Activated CD8-positive, alpha-beta T cell treated with anti-CD3 and anti-CD28 coated beads for 36 hours (primary cell): ENCODE measurements at regions not wholly inside any gene's neighbourhood (a gene's known extent, or its start where the extent isn't known, plus 50 kb on each side); places are given as distances from the start of the nearest gene placed in this dataset.

Source experiments
- ATAC-seq: fragments of 200-7000 bp; cut with Tn5 transposase; one replicate; pipeline ENCODE4 v1.10.0; 2021; ENCODE audit warnings: mild to moderate bottlenecking, moderate library complexity
- CTCF ChIA-PET: fragments of 350-600 bp; sonication (Branson Sonifier 250); formaldehyde crosslinking; loops from one replicate; lab custom pipeline; 2021; ENCODE audit warnings: antibody characterized with exemption; lab: Charles Lee
- POLR2A ChIA-PET: fragments of 350-600 bp; sonication (Branson Sonifier 250); formaldehyde crosslinking; loops from one replicate; lab custom pipeline; 2021; ENCODE audit warnings: antibody characterized with exemption; lab: Charles Lee
- DNase-seq: peaks from one replicate; pipeline ENCODE4 v3.0.0-alpha.2; 2020
- H3K27ac Mint-ChIP-seq: one replicate; pipeline ENCODE4 v1.8.0; 2021; ENCODE audit warnings: mild to moderate bottlenecking, mixed read lengths
- H3K27me3 Mint-ChIP-seq: one replicate; pipeline ENCODE4 v1.8.0; 2021; ENCODE audit warnings: mixed read lengths
- H3K36me3 Mint-ChIP-seq: one replicate; pipeline ENCODE4 v1.8.0; 2021; ENCODE audit warnings: low read depth, mixed read lengths
- H3K4me1 Mint-ChIP-seq: one replicate; pipeline ENCODE4 v1.8.0; 2021; ENCODE audit warnings: low read depth, mixed read lengths
- H3K4me3 Mint-ChIP-seq: one replicate; pipeline ENCODE4 v1.8.0; 2021; ENCODE audit warnings: mild to moderate bottlenecking, moderate library complexity, mixed read lengths
- H3K9me3 Mint-ChIP-seq: one replicate; pipeline ENCODE4 v1.8.0; 2021; ENCODE audit warnings: mixed read lengths
- intact Hi-C: fragments of 100-400 bp; cut with micrococcal nuclease; formaldehyde crosslinking; loops from one replicate; pipeline ENCODE4 v1.10.0; 2022
- TF ChIP-seq, protein P1 (sequence below): fragments of 200-600 bp; IDR thresholded peaks from one replicate; pipeline ENCODE4 v1.8.0; 2022; ENCODE audit warnings: antibody characterized with exemption, mild to moderate bottlenecking

DNA sequence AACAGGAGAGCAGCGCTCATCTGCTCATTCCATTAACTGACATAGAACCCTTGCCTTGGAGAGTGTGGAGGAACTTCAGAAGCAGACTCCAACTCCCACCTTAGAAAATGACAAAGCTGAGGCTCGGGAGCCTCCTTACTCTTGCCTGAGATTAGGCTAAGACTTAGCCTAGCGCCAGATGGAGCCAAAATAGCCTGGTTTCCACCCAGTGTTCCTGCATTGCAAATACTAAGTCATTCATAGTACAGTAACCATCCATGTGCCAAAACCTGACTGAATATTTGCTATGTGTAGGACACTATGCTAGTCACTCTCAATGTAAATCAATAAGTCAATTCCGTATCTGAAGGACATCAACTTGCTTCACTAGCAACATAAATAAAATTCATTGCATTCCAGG, 387.4 kb upstream of the CPEB2 start:
- Mint-ChIP-seq H3K27me3 (peaks cover 4% of the 10 kb centered on the region), H3K4me3 (no peak overlapping the region), H3K4me1 (no peaks in the 10 kb centered on the region), H3K36me3 (no peaks in the 10 kb centered on the region), H3K9me3 (no peaks in the 10 kb centered on the region), H3K27ac (no peak overlapping the region)
- POLR2A ChIA-PET = no interaction called here
- no peak for ATAC-seq
- DNase-seq = no peak
- TF ChIP-seq, protein P1, sequence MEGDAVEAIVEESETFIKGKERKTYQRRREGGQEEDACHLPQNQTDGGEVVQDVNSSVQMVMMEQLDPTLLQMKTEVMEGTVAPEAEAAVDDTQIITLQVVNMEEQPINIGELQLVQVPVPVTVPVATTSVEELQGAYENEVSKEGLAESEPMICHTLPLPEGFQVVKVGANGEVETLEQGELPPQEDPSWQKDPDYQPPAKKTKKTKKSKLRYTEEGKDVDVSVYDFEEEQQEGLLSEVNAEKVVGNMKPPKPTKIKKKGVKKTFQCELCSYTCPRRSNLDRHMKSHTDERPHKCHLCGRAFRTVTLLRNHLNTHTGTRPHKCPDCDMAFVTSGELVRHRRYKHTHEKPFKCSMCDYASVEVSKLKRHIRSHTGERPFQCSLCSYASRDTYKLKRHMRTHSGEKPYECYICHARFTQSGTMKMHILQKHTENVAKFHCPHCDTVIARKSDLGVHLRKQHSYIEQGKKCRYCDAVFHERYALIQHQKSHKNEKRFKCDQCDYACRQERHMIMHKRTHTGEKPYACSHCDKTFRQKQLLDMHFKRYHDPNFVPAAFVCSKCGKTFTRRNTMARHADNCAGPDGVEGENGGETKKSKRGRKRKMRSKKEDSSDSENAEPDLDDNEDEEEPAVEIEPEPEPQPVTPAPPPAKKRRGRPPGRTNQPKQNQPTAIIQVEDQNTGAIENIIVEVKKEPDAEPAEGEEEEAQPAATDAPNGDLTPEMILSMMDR = no peak
- CTCF ChIA-PET = no interaction called here
- intact Hi-C loops = no loop called here

DNA sequence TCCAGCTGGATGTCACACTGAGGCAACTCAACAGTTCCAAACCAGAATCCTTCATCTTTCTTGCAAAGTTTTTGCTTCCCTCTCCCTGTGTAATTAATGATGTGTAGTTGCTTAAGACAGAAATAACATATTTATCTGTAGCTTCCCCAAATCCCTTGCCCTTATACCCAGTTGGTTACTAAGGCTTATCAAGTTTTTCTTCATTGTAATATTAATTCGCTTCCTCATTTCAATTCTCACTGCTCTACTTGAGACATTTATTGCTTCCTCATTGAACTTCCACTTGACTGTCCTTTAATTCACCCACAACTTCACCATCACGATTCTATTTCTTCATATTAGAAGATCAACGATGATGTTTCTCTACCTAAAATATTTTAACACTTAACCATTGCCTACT, 386.6 kb upstream of the CPEB2 start:
- Mint-ChIP-seq H3K27me3 (peaks cover 4% of the 10 kb centered on the region), H3K27ac (no peak overlapping the region), H3K4me3 (no peak overlapping the region), H3K4me1 (no peaks in the 10 kb centered on the region), H3K36me3 (no peaks in the 10 kb centered on the region), H3K9me3 (no peaks in the 10 kb centered on the region)
- ATAC-seq (no peak), DNase-seq (no peak)
- ChIA-PET POLR2A (interaction anchor here (0.6 kb wide), 1 partner anchor 38 kb away, joined by 4 read pairs; no protein-coding TSS in a partner anchor), CTCF (interaction anchor here (1.1 kb wide), 1 partner anchor 10 kb away, joined by 3 read pairs; no protein-coding TSS in a partner anchor)
- intact Hi-C loops = no loop called here
- TF ChIP-seq, protein P1 = no peak

DNA sequence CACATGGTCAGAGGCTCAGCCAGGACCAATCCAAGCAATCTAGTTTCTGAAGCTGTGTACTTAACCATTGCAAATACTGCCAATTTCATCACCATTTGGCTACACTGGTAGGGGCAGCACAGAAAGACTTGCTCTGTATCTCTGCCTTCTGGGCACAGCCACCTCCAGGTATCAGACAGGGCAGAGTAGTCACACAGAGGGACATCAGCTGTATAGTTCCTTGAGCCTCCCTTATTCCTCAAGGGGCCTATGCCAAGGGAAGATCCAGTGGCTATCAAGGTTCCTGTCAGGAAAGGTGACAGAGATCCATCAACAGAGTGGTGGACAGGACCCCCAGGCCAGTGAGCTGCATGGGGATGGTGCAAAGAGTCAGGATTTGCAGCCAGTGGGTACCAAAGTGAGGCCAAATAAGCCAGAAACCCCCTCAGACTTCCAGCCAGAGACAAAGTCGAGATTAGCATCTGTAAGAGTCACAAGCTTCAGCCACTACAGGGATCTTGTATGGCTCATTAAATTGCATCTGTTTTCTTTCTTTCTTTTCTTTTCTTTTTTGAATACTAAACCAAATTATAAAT, 381.6 kb upstream of the CPEB2 start:
- peaks cover 1% of the 10 kb centered on the region for H3K27me3 Mint-ChIP-seq

DNA sequence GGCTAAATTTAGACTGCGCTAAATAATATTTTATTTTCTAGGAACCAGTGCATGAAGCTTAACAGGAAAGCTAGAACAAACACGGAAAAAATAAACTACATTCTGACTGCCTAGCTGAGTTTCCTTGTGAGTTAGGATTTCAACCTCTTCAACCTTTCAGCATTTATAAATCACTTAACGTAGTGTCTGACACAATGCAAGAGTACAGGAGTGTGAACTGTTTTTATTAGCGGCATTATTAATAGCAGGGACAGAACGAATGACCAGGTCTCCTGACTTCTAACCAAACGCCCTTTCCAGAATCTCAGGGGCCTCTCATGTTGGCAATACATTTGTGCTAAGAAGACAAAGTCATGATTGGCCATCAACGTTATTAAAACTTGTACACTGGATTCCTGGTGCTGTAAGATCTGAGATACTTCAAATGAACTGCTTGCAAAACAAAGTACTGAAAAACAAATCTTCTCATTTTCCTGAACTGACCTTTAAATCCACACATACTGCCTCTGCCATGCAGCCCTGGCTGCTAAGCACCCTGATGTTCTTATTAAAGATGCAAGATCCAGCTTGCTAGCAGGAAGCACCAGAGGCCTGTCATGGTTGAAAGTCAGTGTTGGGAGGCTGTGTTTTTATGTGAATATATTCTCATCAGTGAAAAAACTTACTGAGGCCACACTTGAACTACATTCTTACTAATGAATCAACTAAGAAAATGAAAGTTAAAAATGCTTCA, 380.4 kb upstream of the CPEB2 start:
- CTCF ChIA-PET = no interaction called here
- intact Hi-C loops = no loop called here

More for the DNA sequence above, 381.6 kb upstream of the CPEB2 start:
- Mint-ChIP-seq H3K27ac (no peak overlapping the region), H3K4me3 (no peak overlapping the region), H3K36me3 (no peaks in the 10 kb centered on the region), H3K4me1 (no peaks in the 10 kb centered on the region), H3K9me3 (no peaks in the 10 kb centered on the region)
- intact Hi-C loops = no loop called here
- no peak for ATAC-seq
- no peak for DNase-seq
- POLR2A ChIA-PET = no interaction called here
- CTCF ChIA-PET = no interaction called here
- TF ChIP-seq, protein P1 = no peak

DNA sequence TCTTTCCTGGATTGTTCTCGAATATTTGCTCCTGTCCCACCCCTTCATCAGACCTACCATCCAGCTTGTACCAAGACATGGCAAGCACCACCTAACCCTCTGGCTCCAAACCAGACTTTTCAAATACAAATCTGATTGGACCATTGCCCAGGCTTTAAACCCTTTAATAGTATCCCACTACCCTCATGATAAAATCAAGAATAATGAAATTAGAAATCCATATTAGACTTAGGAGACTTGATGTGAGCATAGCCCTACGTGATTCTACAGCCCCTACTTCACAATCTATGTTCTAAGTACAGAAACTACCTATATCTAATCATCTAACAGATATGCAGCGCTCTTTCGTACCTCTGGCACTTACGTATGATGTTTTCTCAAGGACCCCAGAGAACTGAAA, 375.2 kb upstream of the CPEB2 start:
- intact Hi-C loops = no loop called here
- Mint-ChIP-seq H3K36me3 (no peaks in the 10 kb centered on the region), H3K27ac (no peak overlapping the region), H3K9me3 (no peaks in the 10 kb centered on the region), H3K4me3 (no peak overlapping the region), H3K27me3 (no peaks in the 10 kb centered on the region), H3K4me1 (no peaks in the 10 kb centered on the region)
- POLR2A ChIA-PET = no interaction called here
- CTCF ChIA-PET = no interaction called here
- DNase-seq (no peak), ATAC-seq (no peak)
- TF ChIP-seq, protein P1 = no peak

More for the DNA sequence above, 380.4 kb upstream of the CPEB2 start:
- POLR2A ChIA-PET = no interaction called here
- Mint-ChIP-seq H3K4me3 (no peak overlapping the region), H3K27me3 (peaks cover 1% of the 10 kb centered on the region), H3K27ac (no peak overlapping the region), H3K36me3 (no peaks in the 10 kb centered on the region), H3K9me3 (no peaks in the 10 kb centered on the region), H3K4me1 (no peaks in the 10 kb centered on the region)
- DNase-seq (no peak), ATAC-seq (no peak)
- TF ChIP-seq, protein P1 = no peak
